ENCODE measurements at regions not wholly inside any gene's neighbourhood (a gene's known extent, or its start where the extent isn't known, plus 50 kb on each side); places are given as distances from the start of the nearest gene placed in this dataset.

DNA sequence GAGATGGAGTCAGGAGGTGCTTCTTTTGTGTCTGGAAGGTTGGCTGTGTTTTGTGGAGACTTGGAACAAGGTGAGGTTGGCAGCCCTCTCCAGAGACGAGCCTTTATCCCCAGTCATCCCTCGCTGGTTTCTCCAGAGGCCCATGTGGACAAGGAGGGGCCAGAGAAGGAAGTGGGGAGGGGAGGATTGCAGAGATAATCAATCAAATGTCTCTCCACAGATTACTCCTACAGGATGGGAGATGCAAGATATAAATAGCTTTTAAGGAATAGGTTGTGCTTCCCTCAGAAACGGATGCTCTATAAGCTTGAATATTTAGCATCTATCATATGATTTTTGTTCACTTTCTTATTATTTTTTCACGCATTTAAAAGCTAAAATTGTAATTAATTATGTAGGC lies 70.4 kb upstream of the VWDE start:
- no peak for TF ChIP-seq POLR2A (IDR thresholded peaks at IDR 0.05)
- no peak for TF ChIP-seq CTCF (IDR thresholded peaks at IDR 0.05)
- WGBS, 2 donors = 80% methylated on average over 4 of the region's 4 CpGs

DNA sequence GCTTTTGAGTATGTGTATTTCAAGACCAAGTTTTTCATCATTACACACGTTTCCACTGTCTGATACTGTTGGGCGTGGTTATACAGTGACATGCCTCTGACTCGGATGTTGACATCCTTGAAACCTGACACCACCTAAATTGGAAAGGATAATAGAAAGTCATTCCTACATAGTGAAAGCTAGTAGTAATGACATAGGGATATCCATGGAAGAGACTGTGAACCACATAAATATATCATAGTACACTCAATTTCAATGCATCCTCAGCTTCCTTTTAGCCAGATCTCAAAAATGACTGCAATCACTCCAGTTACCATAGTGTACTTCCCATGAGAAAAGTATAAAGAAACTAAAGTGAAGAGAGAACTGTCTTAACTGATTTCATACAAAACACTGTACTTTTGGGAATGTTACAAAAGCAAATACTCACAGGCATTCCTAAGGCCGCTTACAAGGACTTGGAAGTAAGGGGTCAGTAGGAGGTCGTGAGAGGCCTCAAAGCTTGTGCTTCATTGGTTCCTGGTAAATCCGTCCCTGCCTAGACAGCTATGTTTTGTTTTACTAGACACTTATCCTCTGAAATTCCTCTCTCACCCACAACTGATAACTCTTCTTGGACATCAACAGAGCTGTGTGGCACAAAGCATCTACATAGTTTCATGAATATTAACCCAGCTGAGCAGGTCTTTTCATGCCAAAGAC lies 71.8 kb upstream of the VWDE start:
- no peaks in the 10 kb centered on the region for H3K36me3 ChIP-seq

More for the DNA sequence above, 70.4 kb upstream of the VWDE start:
- Histone ChIP-seq H3K27ac (no peak overlapping the region), H3K9me3 (peaks cover 0 to 3% (median 0%) of the 10 kb centered on the region in 4 donors), H3K4me1 (no peaks in the 10 kb centered on the region), H3K27me3 (no peaks in the 10 kb centered on the region), H3K4me3 (no peak overlapping the region), H3K36me3 (no peaks in the 10 kb centered on the region)
- DNase-seq (ENCODE audit: low spot score in 2 of 2) = no peak

GRCh38 chr7:12477620-12478019 lies 74.0 kb upstream of the VWDE start:
- TF ChIP-seq POLR2A (IDR thresholded peaks at IDR 0.05) = no peak
- TF ChIP-seq CTCF (IDR thresholded peaks at IDR 0.05) = no peak
- TF ChIP-seq EP300 (IDR thresholded peaks at IDR 0.05) = no peak
- WGBS, 2 donors = 49 to 90% methylated on average over 3 of the region's 3 CpGs
- no peaks in the 10 kb centered on the region for H3K9me3 ChIP-seq
- DNase-seq (ENCODE audit: low spot score in 2 of 2) = no peak
- no peaks in the 10 kb centered on the region for H3K27me3 ChIP-seq
- no peak overlapping the region for H3K27ac ChIP-seq
- H3K4me1 ChIP-seq = no peaks in the 10 kb centered on the region
- no peaks in the 10 kb centered on the region for H3K36me3 ChIP-seq
- no peak overlapping the region for H3K4me3 ChIP-seq

More for the DNA sequence above, 71.8 kb upstream of the VWDE start:
- H3K27ac ChIP-seq = no peak overlapping the region
- H3K27me3 ChIP-seq = no peaks in the 10 kb centered on the region
- no peak for TF ChIP-seq CTCF (IDR thresholded peaks at IDR 0.05)
- no peak for TF ChIP-seq EP300 (IDR thresholded peaks at IDR 0.05)
- no peak for TF ChIP-seq POLR2A (IDR thresholded peaks at IDR 0.05)
- H3K4me3 ChIP-seq = no peak overlapping the region
- no peak for DNase-seq (ENCODE audit: low spot score in 2 of 2)
- H3K4me1 ChIP-seq = no peaks in the 10 kb centered on the region
- WGBS, 2 donors = 42 to 61% methylated on average over 6 of the region's 6 CpGs
- H3K9me3 ChIP-seq = peaks cover 0 to 3% (median 0%) of the 10 kb centered on the region in 4 donors

DNA sequence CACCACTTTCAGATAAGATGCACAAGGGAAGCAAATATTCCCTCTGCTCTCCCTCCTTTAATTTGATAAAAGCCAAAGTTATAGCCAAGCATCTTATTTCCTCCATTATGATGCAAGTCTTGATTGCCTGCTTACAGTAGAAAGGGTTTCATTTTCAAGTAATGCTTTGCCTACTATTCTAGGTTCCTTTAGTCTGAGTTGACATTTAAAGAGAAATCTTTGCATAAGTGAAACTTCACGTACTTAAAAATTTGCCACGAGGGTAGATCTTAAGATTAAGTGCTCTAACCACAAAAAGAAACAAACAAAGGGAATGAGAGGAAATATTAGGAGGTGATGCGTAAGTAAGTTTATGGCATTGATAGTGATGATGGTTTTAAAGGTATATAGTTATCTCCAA lies 78.1 kb upstream of the VWDE start:
- no peaks in the 10 kb centered on the region for H3K9me3 ChIP-seq
- no peaks in the 10 kb centered on the region for H3K4me1 ChIP-seq

More for the DNA sequence above, 78.1 kb upstream of the VWDE start:
- TF ChIP-seq EP300 (IDR thresholded peaks at IDR 0.05) (no peak), POLR2A (IDR thresholded peaks at IDR 0.05) (no peak), CTCF (IDR thresholded peaks at IDR 0.05) (no peak)
- no peaks in the 10 kb centered on the region for H3K36me3 ChIP-seq
- 73% methylated on average over 3 of the region's 3 CpGs for WGBS, 2 donors
- DNase-seq (ENCODE audit: low spot score in 2 of 2) = no peak
- no peaks in the 10 kb centered on the region for H3K27me3 ChIP-seq
- no peak overlapping the region for H3K27ac ChIP-seq
- no peak overlapping the region for H3K4me3 ChIP-seq

All from tibial nerve (tissue), 4 donors.